ENCODE measurements at regions not wholly inside any gene's neighbourhood (a gene's known extent, or its start where the extent isn't known, plus 50 kb on each side); places are given as distances from the start of the nearest gene placed in this dataset.

GRCh38 chr14:42241101-42241500 is 634.4 kb downstream of the LRFN5 start:
- no peak for TF ChIP-seq CTCF (IDR thresholded peaks at IDR 0.05)
- TF ChIP-seq POLR2A (IDR thresholded peaks at IDR 0.05): no peak

Measured in thyroid gland (tissue), 4 donors.